Neural cell (in vitro differentiated cells): ENCODE measurements at regions not wholly inside any gene's neighbourhood (a gene's known extent, or its start where the extent isn't known, plus 50 kb on each side); places are given as distances from the start of the nearest gene placed in this dataset.

ENCODE experiments used
- CTCF ChIP-seq: fragments of 450-650 bp; IDR thresholded peaks from 2 replicates; pipeline ENCODE4 v1.5.1; 2014; ENCODE audit warnings: antibody characterized with exemption, mild to moderate bottlenecking, moderate library complexity; ENCODE audit not compliant: poor library complexity, severe bottlenecking
- EP300 ChIP-seq: fragments of 450-650 bp; conservative IDR thresholded peaks from 2 replicates; pipeline ENCODE4 v1.6.1; 2014; ENCODE audit warnings: antibody characterized with exemption, mild to moderate bottlenecking, moderate library complexity; ENCODE audit not compliant: poor library complexity, severe bottlenecking
- TAF1 ChIP-seq: IDR thresholded peaks from 2 replicates; pipeline ENCODE4 v1.6.1; 2012; ENCODE audit warnings: low read depth

DNA sequence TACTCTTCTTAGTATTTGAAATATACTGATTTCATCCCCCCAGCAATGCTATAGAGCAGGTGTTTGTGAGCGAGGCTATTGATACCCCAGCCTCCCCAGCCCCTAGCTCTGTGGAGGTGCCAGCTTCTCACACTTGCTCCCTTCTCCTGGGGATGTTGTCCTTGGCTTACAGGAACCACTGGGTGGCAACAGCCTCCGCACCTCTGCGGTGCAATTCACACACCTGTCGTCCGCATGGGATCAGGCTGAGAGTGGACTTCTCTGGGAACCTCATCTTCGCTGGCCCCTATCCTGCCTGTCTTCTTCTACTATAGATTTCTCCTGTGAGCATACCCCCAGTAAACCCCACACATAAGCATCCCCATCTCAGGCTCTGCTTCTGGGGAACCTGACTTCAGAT lies 103.9 kb upstream of the SLC6A11 start:
- no peak for TF ChIP-seq CTCF
- no peak for TF ChIP-seq EP300
- no peak for TF ChIP-seq TAF1
